IMR-90 (cell line): ENCODE measurements at regions not wholly inside any gene's neighbourhood (a gene's known extent, or its start where the extent isn't known, plus 50 kb on each side); places are given as distances from the start of the nearest gene placed in this dataset.
"Not testable (repeated sequence)": the region's sequence is repeated elsewhere in the genome, so short reads cannot be mapped to it uniquely, and the experiment has no call there.

Source experiments
- CEBPB ChIP-seq: IDR thresholded peaks from 2 replicates; pipeline ENCODE4 v1.6.1; 2012; ENCODE audit warnings: low read depth, low read length, improper control_type of control experiment
- CTCF ChIP-seq: conservative IDR thresholded peaks from 2 replicates; pipeline ENCODE4 v1.5.1; 2012; ENCODE audit warnings: mild to moderate bottlenecking, low read depth, low read length, improper control_type of control experiment
- FOS ChIP-seq: fragments of 150-350 bp; IDR thresholded peaks from 2 replicates; pipeline ENCODE4 v1.6.1; 2016; ENCODE audit warnings: low read depth, low read length
- MAFK ChIP-seq: IDR thresholded peaks from 2 replicates; pipeline ENCODE4 v1.6.1; 2012; ENCODE audit warnings: low read depth, low read length, improper control_type of control experiment
- MAZ ChIP-seq: IDR thresholded peaks from 2 replicates; pipeline ENCODE4 v1.6.1; 2012; ENCODE audit warnings: low read depth, mild to moderate bottlenecking, low read length, improper control_type of control experiment, moderate library complexity, borderline replicate concordance
- MXI1 ChIP-seq: IDR thresholded peaks from 2 replicates; pipeline ENCODE4 v1.6.1; 2012; ENCODE audit warnings: low read depth, mild to moderate bottlenecking, low read length, moderate library complexity, borderline replicate concordance
- NFE2L2 ChIP-seq: fragments of 150-350 bp; IDR thresholded peaks from 2 replicates; pipeline ENCODE4 v1.6.1; 2016; ENCODE audit warnings: low read depth, mild to moderate bottlenecking, low read length
- POLR2A ChIP-seq: IDR thresholded peaks from 2 replicates; pipeline ENCODE4 v1.6.1; 2012; ENCODE audit warnings: mild to moderate bottlenecking, low read depth, low read length
- RAD21 ChIP-seq: IDR thresholded peaks from 2 replicates; pipeline ENCODE4 v1.6.1; 2012; ENCODE audit warnings: low read length, improper control_type of control experiment
- RCOR1 ChIP-seq: IDR thresholded peaks from 2 replicates; pipeline ENCODE4 v1.6.1; 2012; ENCODE audit warnings: mild to moderate bottlenecking, low read length, improper control_type of control experiment; ENCODE audit not compliant: insufficient replicate concordance
- RFX5 ChIP-seq: IDR thresholded peaks from 2 replicates; pipeline ENCODE4 v1.8.0; 2012; ENCODE audit warnings: low read depth, mild to moderate bottlenecking, low read length, moderate library complexity
- SMC3 ChIP-seq: fragments of 150-350 bp; IDR thresholded peaks from 2 replicates; pipeline ENCODE4 v1.6.1; 2016; ENCODE audit warnings: low read depth, mild to moderate bottlenecking, antibody characterized with exemption, low read length, moderate library complexity
- TF ChIP-seq, protein P1 (sequence below): fragments of 150-350 bp; IDR thresholded peaks from 2 replicates; pipeline ENCODE4 v1.6.1; 2017; ENCODE audit warnings: mild to moderate bottlenecking, antibody characterized with exemption, low read length, low read depth

DNA sequence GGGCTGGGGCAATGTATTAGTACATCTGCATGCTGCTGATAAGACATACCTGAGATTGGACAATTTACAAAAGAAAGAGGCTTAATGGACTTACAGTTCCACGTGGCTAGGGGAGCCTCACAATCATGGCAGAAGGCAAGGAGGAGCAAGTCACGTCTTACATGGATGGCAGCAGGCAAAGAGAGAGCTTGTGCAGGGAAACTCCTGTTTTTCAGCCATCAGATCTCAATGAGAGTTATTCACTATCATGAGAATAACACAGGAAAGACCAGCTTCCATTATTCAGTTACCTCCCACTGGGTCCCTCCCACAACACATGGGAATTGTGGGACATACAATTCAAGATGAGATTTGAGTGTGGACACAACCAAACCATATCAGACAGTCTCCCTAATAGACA lies 504.2 kb upstream of the FANCL start:
- not testable (repeated sequence) for TF ChIP-seq CTCF, MXI1, SMC3, CEBPB, MAZ, POLR2A, RFX5, RCOR1, RAD21, FOS, MAFK, NFE2L2
- TF ChIP-seq, protein P1, sequence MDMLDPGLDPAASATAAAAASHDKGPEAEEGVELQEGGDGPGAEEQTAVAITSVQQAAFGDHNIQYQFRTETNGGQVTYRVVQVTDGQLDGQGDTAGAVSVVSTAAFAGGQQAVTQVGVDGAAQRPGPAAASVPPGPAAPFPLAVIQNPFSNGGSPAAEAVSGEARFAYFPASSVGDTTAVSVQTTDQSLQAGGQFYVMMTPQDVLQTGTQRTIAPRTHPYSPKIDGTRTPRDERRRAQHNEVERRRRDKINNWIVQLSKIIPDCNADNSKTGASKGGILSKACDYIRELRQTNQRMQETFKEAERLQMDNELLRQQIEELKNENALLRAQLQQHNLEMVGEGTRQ = not testable (repeated sequence)
